Heart right ventricle (tissue), 16 donors: ENCODE measurements at regions not wholly inside any gene's neighbourhood (a gene's known extent, or its start where the extent isn't known, plus 50 kb on each side); places are given as distances from the start of the nearest gene placed in this dataset.

Experiments
- ATAC-seq, 8 donors: fragments of 200-7000 bp; cut with Tn5 transposase; one replicate each; pipeline ENCODE4 v1.9.1; 2020; ENCODE audit warnings: mild to moderate bottlenecking in 8 of 8, moderate library complexity in 8 of 8, moderate number of reproducible peaks in 1 of 8
- DNase-seq, 2 donors: peaks; one replicate each; pipeline ENCODE4 v3.0.0-alpha.2; 2020
- H3K27ac ChIP-seq, 10 donors: fragments of 200-600 bp; sonication (generic) in 2 of 10; one replicate each; pipeline versions ENCODE4 v1.5.0 to v1.8.0; 2020 to 2022; ENCODE audit warnings: mild to moderate bottlenecking in 3 of 10
- H3K27me3 ChIP-seq, 7 donors: fragments of 200-600 bp; one replicate each; pipeline ENCODE4 v1.8.0; 2021 to 2022; ENCODE audit warnings: mild to moderate bottlenecking in 2 of 7
- H3K36me3 ChIP-seq, 9 donors: fragments of 200-600 bp; sonication (generic) in 1 of 9; one replicate each; pipeline versions ENCODE4 v1.5.0 to v1.8.0; 2020 to 2022; ENCODE audit warnings: mild to moderate bottlenecking in 2 of 9
- H3K4me1 ChIP-seq, 9 donors: fragments of 200-600 bp; sonication (generic) in 1 of 9; one replicate each; pipeline versions ENCODE4 v1.5.0 to v1.8.0; 2020 to 2022; ENCODE audit warnings: mild to moderate bottlenecking in 4 of 9
- H3K4me3 ChIP-seq, 10 donors: fragments of 200-600 bp; sonication (generic) in 2 of 10; one replicate each; pipeline versions ENCODE4 v1.5.0 to v1.8.0; 2020 to 2022; ENCODE audit warnings: mild to moderate bottlenecking in 7 of 10, moderate library complexity in 2 of 10
- H3K9me3 ChIP-seq, 11 donors: fragments of 200-600 bp in 10 of 11; sonication (generic) in 2 of 11; one replicate each; pipeline versions ENCODE4 v1.5.0 to v1.8.0; 2013 to 2022; ENCODE audit warnings: mild to moderate bottlenecking in 2 of 11, control low read depth in 1 of 11, moderate library complexity in 1 of 11
- WGBS, 2 donors: extraction: QIAGEN DNeasy Blood & Tissue Kit; methylation state at CpG; one replicate each; pipeline ENCODE4 v1.1.7; 2013; ENCODE audit warnings: inconsistent platforms in 1 of 2; 5-methylcytosine and 5-hydroxymethylcytosine counted together
- intact Hi-C, 10 donors: fragments of 100-400 bp; cut with DNase I; formaldehyde crosslinking; loops; one replicate each; pipeline versions ENCODE4 v1.11.1 to v1.14.2; 2022
- TF ChIP-seq, protein P1 (sequence below), 9 donors: fragments of 200-600 bp; sonication (generic) in 2 of 9; IDR thresholded peaks; one replicate each; pipeline versions ENCODE4 v1.5.0 to v1.8.0; 2021 to 2022; ENCODE audit warnings: antibody characterized with exemption in 9 of 9, mild to moderate bottlenecking in 5 of 9, moderate library complexity in 1 of 9
- donor health status: Arrhythmogenic right ventricular cardiomyopathy.
- donor health status: ischemic (EF 13 %, LVEDD 7.1; RV severe dilation, severe dysfunction).
- donor health status: healthy with polysubstance abuse.
- donor health status: DM: no; HTN: yes; CAD: no.
- donor health status: DM: no; HTN: no; CAD: no.
- donor health status: ischemic (EF 25% LVEDD 6.9; RV normal size, moderate dysfunction).
- donor health status: ischemic (EF 25% LVEDD 5.7; RV mildly dilated, moderate dysfunction).
- donor health status: healthy.
- donor health status: DM: yes; HTN: yes; CAD: no.
- donor health status: Ischemic cardiomyopathy.
- donor health status: ischemic (EF 35%, LVEDD 5.7; RV mildly dilated, moderate dysfunction).
- donor health status: nonischemic (EF 11% LVEDD 7.7; RV severe dilation, severe dysfunction).
- donor health status: DM: yes; HTN: yes; CAD: no.
- donor health status: PGD.
- donor health status: ischemic (EF 29% LVEDD 5.4; RV normal size, mild dysfunction).
- donor health status: nonischemic (EF 23%, LVEDD 6.1; RV moderate dilation, normal function).

DNA sequence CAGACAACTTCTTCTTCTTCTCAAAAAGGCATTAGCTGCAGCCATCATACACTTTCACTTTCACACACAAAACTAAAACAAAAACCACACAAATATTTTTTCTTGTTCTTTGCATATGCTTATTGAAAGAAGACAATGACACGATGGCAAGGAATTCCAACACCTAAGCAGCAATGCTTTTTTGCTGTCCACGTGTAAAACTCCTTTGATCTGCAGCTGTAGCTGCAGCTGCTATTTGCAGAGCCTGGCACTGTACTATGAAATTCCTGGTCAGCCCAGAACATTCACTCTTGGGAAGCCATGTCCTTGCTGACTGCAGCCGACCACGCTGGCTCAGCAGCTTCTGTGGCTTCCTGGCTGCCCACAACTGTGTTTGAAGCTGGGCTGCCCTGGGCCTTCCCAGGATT is 316.2 kb downstream of the CDH2 start:
- TF ChIP-seq, protein P1, sequence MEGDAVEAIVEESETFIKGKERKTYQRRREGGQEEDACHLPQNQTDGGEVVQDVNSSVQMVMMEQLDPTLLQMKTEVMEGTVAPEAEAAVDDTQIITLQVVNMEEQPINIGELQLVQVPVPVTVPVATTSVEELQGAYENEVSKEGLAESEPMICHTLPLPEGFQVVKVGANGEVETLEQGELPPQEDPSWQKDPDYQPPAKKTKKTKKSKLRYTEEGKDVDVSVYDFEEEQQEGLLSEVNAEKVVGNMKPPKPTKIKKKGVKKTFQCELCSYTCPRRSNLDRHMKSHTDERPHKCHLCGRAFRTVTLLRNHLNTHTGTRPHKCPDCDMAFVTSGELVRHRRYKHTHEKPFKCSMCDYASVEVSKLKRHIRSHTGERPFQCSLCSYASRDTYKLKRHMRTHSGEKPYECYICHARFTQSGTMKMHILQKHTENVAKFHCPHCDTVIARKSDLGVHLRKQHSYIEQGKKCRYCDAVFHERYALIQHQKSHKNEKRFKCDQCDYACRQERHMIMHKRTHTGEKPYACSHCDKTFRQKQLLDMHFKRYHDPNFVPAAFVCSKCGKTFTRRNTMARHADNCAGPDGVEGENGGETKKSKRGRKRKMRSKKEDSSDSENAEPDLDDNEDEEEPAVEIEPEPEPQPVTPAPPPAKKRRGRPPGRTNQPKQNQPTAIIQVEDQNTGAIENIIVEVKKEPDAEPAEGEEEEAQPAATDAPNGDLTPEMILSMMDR (IDR thresholded peaks at IDR 0.05): no peak
- ATAC-seq (peak in 7 of 8 donors; percentile 66 to 90 (median 84)), DNase-seq (peak; percentile 6 to 12)
- Histone ChIP-seq H3K27ac (peak overlapping the region in 4 of 10 donors; percentile 15 to 39 (median 29)), H3K36me3 (no peaks in the 10 kb centered on the region), H3K27me3 (no peaks in the 10 kb centered on the region), H3K4me3 (no peak overlapping the region), H3K4me1 (peaks cover 0 to 33% (median 0%) of the 10 kb centered on the region in 9 donors), H3K9me3 (peaks cover 0 to 6% (median 0%) of the 10 kb centered on the region in 11 donors)
- intact Hi-C loops: loop anchor here in 1 of 10 donors (10.0 kb wide), 1 partner anchor 294 kb away; no protein-coding TSS in a partner anchor
- 24 to 29% methylated on average over 4 of the region's 4 CpGs for WGBS, 2 donors

DNA sequence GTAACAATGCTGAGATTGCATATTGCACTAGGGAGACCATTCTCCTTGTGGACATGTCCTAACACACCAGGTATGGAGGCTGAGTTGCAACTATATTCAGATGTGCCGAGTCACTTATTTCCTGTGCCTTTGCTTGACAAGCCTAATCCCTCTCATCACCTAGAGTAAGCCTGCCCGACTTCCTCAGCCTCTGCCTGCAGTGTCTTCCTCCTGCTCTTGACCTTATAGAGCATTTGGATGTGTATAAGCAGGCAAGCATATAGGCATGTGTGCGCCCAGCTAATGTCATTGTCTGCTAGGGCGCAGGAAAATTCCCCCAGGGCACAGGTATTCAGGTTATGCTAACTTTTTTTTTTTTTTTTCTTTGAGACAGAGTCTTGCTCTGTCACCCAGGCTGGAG is 316.9 kb downstream of the CDH2 start:
- no peak for ATAC-seq
- WGBS, 2 donors: 61 to 79% methylated on average over 4 of the region's 4 CpGs
- H3K36me3 ChIP-seq: no peaks in the 10 kb centered on the region
- DNase-seq: no peak
- no peak overlapping the region for H3K4me3 ChIP-seq
- H3K4me1 ChIP-seq: peaks cover 0 to 33% (median 0%) of the 10 kb centered on the region in 9 donors
- H3K27ac ChIP-seq: no peak overlapping the region
- TF ChIP-seq, protein P1 (IDR thresholded peaks at IDR 0.05): no peak
- H3K27me3 ChIP-seq: no peaks in the 10 kb centered on the region
- intact Hi-C loops: loop anchor here in 1 of 10 donors (10.0 kb wide), 1 partner anchor 295 kb away; no protein-coding TSS in a partner anchor
- H3K9me3 ChIP-seq: peaks cover 0 to 6% (median 0%) of the 10 kb centered on the region in 11 donors

DNA sequence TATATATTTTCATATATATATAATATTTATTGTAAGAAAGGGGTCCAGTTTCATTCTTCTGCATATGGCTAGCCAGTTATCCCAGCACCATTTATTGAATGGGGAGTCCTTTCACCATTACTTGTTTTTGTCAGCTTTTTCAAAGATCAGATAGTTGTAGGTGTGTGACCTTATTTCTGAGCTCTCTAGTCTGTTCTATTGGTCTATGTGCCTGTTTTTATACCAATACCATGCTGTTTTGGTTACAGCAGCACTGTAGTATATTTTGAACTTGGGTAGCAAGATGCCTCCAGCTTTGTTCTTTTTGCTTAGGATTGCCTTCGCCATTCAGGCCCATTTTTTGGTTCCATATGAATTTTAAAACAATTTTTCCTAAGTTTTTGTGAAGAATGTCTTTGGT is 320.1 kb downstream of the CDH2 start:
- WGBS, 2 donors: 97 to 98% methylated on average over 1 of the region's 1 CpG
- TF ChIP-seq, protein P1 (IDR thresholded peaks at IDR 0.05): no peak
- H3K9me3 ChIP-seq: peaks cover 0 to 22% (median 0%) of the 10 kb centered on the region in 11 donors
- no peak for ATAC-seq
- H3K4me1 ChIP-seq: peaks cover 0 to 33% (median 0%) of the 10 kb centered on the region in 9 donors
- DNase-seq: no peak
- H3K36me3 ChIP-seq: no peaks in the 10 kb centered on the region
- intact Hi-C loops: no loop called here
- no peak overlapping the region for H3K4me3 ChIP-seq
- no peaks in the 10 kb centered on the region for H3K27me3 ChIP-seq
- no peak overlapping the region for H3K27ac ChIP-seq

DNA sequence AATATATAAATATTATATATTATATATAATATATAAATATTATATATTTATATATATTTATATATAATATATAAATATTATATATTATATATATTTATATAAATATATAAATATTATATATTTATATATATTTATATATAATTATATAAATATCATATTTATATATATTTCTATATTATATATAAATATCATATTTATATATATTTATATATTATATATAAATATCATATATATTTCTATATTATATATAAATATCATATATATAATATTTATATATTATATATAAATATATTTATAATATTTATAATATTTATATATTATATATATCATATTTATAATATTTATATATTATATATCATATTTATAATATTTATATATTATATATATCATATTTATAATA is 321.4 kb downstream of the CDH2 start:
- DNase-seq (no peak), ATAC-seq (no peak)
- Histone ChIP-seq H3K27me3 (no peaks in the 10 kb centered on the region), H3K27ac (no peak overlapping the region), H3K4me1 (peaks cover 0 to 20% (median 0%) of the 10 kb centered on the region in 9 donors), H3K36me3 (no peaks in the 10 kb centered on the region), H3K4me3 (no peak overlapping the region), H3K9me3 (peaks cover 0 to 26% (median 0%) of the 10 kb centered on the region in 11 donors)
- intact Hi-C loops: no loop called here
- TF ChIP-seq, protein P1 (IDR thresholded peaks at IDR 0.05): no peak
